Endothelial cell of umbilical vein (primary cell): ENCODE measurements at regions not wholly inside any gene's neighbourhood (a gene's known extent, or its start where the extent isn't known, plus 50 kb on each side); places are given as distances from the start of the nearest gene placed in this dataset.

Experiments used
- BruUV-seq: library from RNA; stranded (reverse); fragments of 400-500 nt; replicated peaks from 2 replicates; lab custom pipeline; 2021; lab: Mats Ljungman, UMichigan
- CTCF ChIA-PET: fragments of 300-600, 350-600 bp; sonication (Branson Sonifier 250); formaldehyde crosslinking; loops from one replicate; lab custom pipeline; 2021; ENCODE audit warnings: antibody characterized with exemption, inconsistent platforms; lab: Charles Lee
- POLR2A ChIA-PET: fragments of 300-600, 350-600 bp; sonication (Branson Sonifier 250); formaldehyde crosslinking; loops from one replicate; lab custom pipeline; 2021; ENCODE audit warnings: antibody characterized with exemption, inconsistent platforms; lab: Charles Lee
- DNase-seq: peaks from one replicate; pipeline ENCODE4 v3.0.0-alpha.2; 2011; ENCODE audit warnings: low read depth, low spot score
- FAIRE-seq: peaks from 2 replicates; lab custom pipeline; 2011; peaks lifted over from hg19 to GRCh38; lab: Jason Lieb, UNC
- H2AFZ ChIP-seq: 2 replicates; pipeline ENCODE4 v1.6.0; 2012; ENCODE audit warnings: low read depth, low read length, control low read depth, inconsistent platforms
- H3K27ac ChIP-seq: 2 replicates; pipeline ENCODE4 v1.5.1; 2011; ENCODE audit warnings: low read depth, mild to moderate bottlenecking, control low read depth, low read length, moderate library complexity; ENCODE audit not compliant: insufficient read depth
- H3K27me3 ChIP-seq, 2 experiments: 2 replicates each; pipeline versions ENCODE4 v1.6.0 to v1.6.1; 2011; ENCODE audit warnings: low read length in 2 of 2, mixed read lengths in 1 of 2; ENCODE audit not compliant: control insufficient read depth in 2 of 2, insufficient read depth in 2 of 2
- H3K36me3 ChIP-seq, 2 experiments: 2 replicates in 1 of 2; 3 replicates in 1 of 2; pipeline ENCODE4 v1.5.1; 2011; ENCODE audit warnings: low read length in 2 of 2, mild to moderate bottlenecking in 1 of 2, moderate library complexity in 1 of 2; ENCODE audit not compliant: control insufficient read depth in 2 of 2, insufficient read depth in 2 of 2; ENCODE audit errors: extremely low read depth in 1 of 2
- H3K4me1 ChIP-seq: 3 replicates; pipeline ENCODE4 v1.5.1; 2011; ENCODE audit warnings: mild to moderate bottlenecking, low read length; ENCODE audit not compliant: control insufficient read depth, insufficient read depth; ENCODE audit errors: extremely low read depth
- H3K4me2 ChIP-seq: 2 replicates; pipeline ENCODE4 v1.6.1; 2011; ENCODE audit warnings: low read length, control low read depth, mixed read lengths; ENCODE audit not compliant: insufficient read depth
- H3K4me3 ChIP-seq, 3 experiments: fragments of 200-600 bp in 1 of 3; sonication (generic), shearing (Covaris generic) in 1 of 3; replicated peaks in 1 of 3; 2 replicates each; pipeline ENCODE4 v1.5.1; 2011 to 2016; ENCODE audit warnings: control low read depth in 3 of 3, low read length in 3 of 3, mild to moderate bottlenecking in 2 of 3, inconsistent platforms in 1 of 3, low read depth in 1 of 3, moderate library complexity in 1 of 3; ENCODE audit not compliant: insufficient read depth in 1 of 3
- H3K79me2 ChIP-seq: 2 replicates; pipeline ENCODE4 v1.6.0; 2012; ENCODE audit warnings: low read length, inconsistent platforms; ENCODE audit not compliant: control insufficient read depth, insufficient read depth
- H3K9ac ChIP-seq: replicated peaks from 2 replicates; pipeline ENCODE3; 2011; ENCODE audit warnings: low read length, control low read depth; ENCODE audit not compliant: insufficient read depth; ENCODE audit errors: extremely low read depth
- H3K9me1 ChIP-seq: replicated peaks from 3 replicates; pipeline ENCODE4 v1.6.0; 2011; ENCODE audit warnings: mild to moderate bottlenecking, low read length; ENCODE audit not compliant: control insufficient read depth, insufficient read depth; ENCODE audit errors: extremely low read depth
- H3K9me3 ChIP-seq: replicated peaks from 2 replicates; pipeline ENCODE4 v1.5.1; 2012; ENCODE audit warnings: low read length, inconsistent platforms; ENCODE audit not compliant: control insufficient read depth, insufficient read depth
- H4K20me1 ChIP-seq: replicated peaks from 2 replicates; pipeline ENCODE3; 2011; ENCODE audit warnings: mild to moderate bottlenecking, low read length; ENCODE audit not compliant: control insufficient read depth, insufficient read depth; ENCODE audit errors: extremely low read depth
- CTCF ChIP-seq, 2 donors: IDR thresholded peaks; 1 replicate in 1 of 2; 2 replicates in 1 of 2; pipeline ENCODE4 v1.5.1; 2011; ENCODE audit warnings: low read length in 2 of 2, mild to moderate bottlenecking in 2 of 2, moderate library complexity in 2 of 2, control low read depth in 1 of 2, inconsistent platforms in 1 of 2, low read depth in 1 of 2; ENCODE audit not compliant: insufficient read depth in 1 of 2; ENCODE audit errors: extremely low read depth in 1 of 2
- EZH2 ChIP-seq: IDR thresholded peaks from 2 replicates; pipeline ENCODE4 v1.6.1; 2012; ENCODE audit warnings: borderline replicate concordance, low read depth, mild to moderate bottlenecking, moderate library complexity, low read length, inconsistent platforms; ENCODE audit not compliant: severe bottlenecking
- FOS ChIP-seq: IDR thresholded peaks from 2 replicates; pipeline ENCODE4 v1.6.1; 2011; ENCODE audit warnings: mild to moderate bottlenecking, low read length, moderate library complexity, borderline replicate concordance; ENCODE audit not compliant: insufficient read depth
- GATA2 ChIP-seq: IDR thresholded peaks from 2 replicates; pipeline ENCODE4 v1.7.0; 2011; ENCODE audit warnings: low read depth, mild to moderate bottlenecking, moderate library complexity, mixed read lengths, low read length; ENCODE audit not compliant: insufficient read length, insufficient read depth
- JUN ChIP-seq: IDR thresholded peaks from 2 replicates; pipeline ENCODE4 v1.6.1; 2011; ENCODE audit warnings: borderline replicate concordance, low read depth; ENCODE audit not compliant: insufficient read length, insufficient read depth
- MYC ChIP-seq: IDR thresholded peaks from one replicate; pipeline ENCODE4 v1.6.1; 2011; ENCODE audit warnings: mild to moderate bottlenecking, low read depth, low read length
- POLR2A ChIP-seq: IDR thresholded peaks from 2 replicates; pipeline ENCODE4 v1.6.1; 2012; ENCODE audit warnings: low read depth, mild to moderate bottlenecking, control low read depth, low read length
- POLR2AphosphoS5 ChIP-seq: IDR thresholded peaks from 2 replicates; pipeline ENCODE4 v1.6.1; 2012; ENCODE audit warnings: low read depth, mild to moderate bottlenecking, control low read depth, low read length, moderate library complexity; ENCODE audit not compliant: insufficient read depth
- dilution Hi-C: fragments of 300-500 bp; cut with MboI; formaldehyde crosslinking; loops from one replicate; pipeline ENCODE4 v1.15.0; 2019; ENCODE audit warnings: low sequenced_read_pairs; ENCODE audit not compliant: extremely low pct_ligation_motif_present
- intact Hi-C: fragments of 100-400 bp; cut with micrococcal nuclease; formaldehyde crosslinking; loops from one replicate; pipeline ENCODE4 v1.10.0; 2022
- TF ChIP-seq, protein P1 (sequence below): IDR thresholded peaks from 2 replicates; pipeline ENCODE4 v1.6.1; 2011; ENCODE audit not compliant: insufficient read depth, insufficient read length

GRCh38 chr13:84749126-84749525 lies 866.9 kb upstream of the SLITRK1 start:
- no peak overlapping the region for H3K4me3 ChIP-seq
- dilution Hi-C loops: no loop called here
- no peaks in the 10 kb centered on the region for H3K36me3 ChIP-seq
- ChIA-PET CTCF (no interaction called here), POLR2A (no interaction called here)
- no peak overlapping the region for H3K27ac ChIP-seq
- no peaks in the 10 kb centered on the region for H3K9me1 ChIP-seq
- FAIRE-seq (no peak), DNase-seq (no peak)
- TF ChIP-seq POLR2AphosphoS5: no peak
- H3K27me3 ChIP-seq: no peaks in the 10 kb centered on the region
- H3K79me2 ChIP-seq: no peaks in the 10 kb centered on the region
- H3K9ac ChIP-seq: no peak overlapping the region
- H3K4me1 ChIP-seq: no peaks in the 10 kb centered on the region
- no peak overlapping the region for H3K4me2 ChIP-seq
- no peaks in the 10 kb centered on the region for H4K20me1 ChIP-seq
- no TSS peak for BruUV-seq
- intact Hi-C loops: no loop called here
- H3K9me3 ChIP-seq: peaks cover 3% of the 10 kb centered on the region
- H2AFZ ChIP-seq: no peak overlapping the region

GRCh38 chr13:84745051-84745551 lies 862.8 kb upstream of the SLITRK1 start:
- H3K27me3 ChIP-seq: no peaks in the 10 kb centered on the region
- ChIA-PET CTCF (no interaction called here), POLR2A (no interaction called here)
- H3K4me1 ChIP-seq: no peaks in the 10 kb centered on the region
- dilution Hi-C loops: no loop called here
- no peak overlapping the region for H3K4me2 ChIP-seq
- H3K79me2 ChIP-seq: no peaks in the 10 kb centered on the region
- no peaks in the 10 kb centered on the region for H4K20me1 ChIP-seq
- FAIRE-seq (peak; percentile 63), DNase-seq (no peak)
- no peak overlapping the region for H3K27ac ChIP-seq
- H3K4me3 ChIP-seq: no peak overlapping the region
- H3K36me3 ChIP-seq: no peaks in the 10 kb centered on the region
- H2AFZ ChIP-seq: no peak overlapping the region
- BruUV-seq: no TSS peak
- intact Hi-C loops: no loop called here
- no peak overlapping the region for H3K9ac ChIP-seq
- H3K9me1 ChIP-seq: no peaks in the 10 kb centered on the region
- H3K9me3 ChIP-seq: peaks cover 3% of the 10 kb centered on the region
- TF ChIP-seq MYC (no peak), FOS (no peak), CTCF (IDR thresholded peaks at IDR 0.05; ENCODE audit: extremely low read depth in 1 of 2, insufficient read depth in 1 of 2, low read depth in 1 of 2, low read length in 2 of 2) (no peak), GATA2 (no peak), JUN (no peak), EZH2 (no peak), POLR2AphosphoS5 (no peak), POLR2A (no peak)
- TF ChIP-seq, protein P1, sequence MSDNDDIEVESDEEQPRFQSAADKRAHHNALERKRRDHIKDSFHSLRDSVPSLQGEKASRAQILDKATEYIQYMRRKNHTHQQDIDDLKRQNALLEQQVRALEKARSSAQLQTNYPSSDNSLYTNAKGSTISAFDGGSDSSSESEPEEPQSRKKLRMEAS: no peak
